ENCODE measurements at regions not wholly inside any gene's neighbourhood (a gene's known extent, or its start where the extent isn't known, plus 50 kb on each side); places are given as distances from the start of the nearest gene placed in this dataset.

GRCh38 chr5:130731839-130732238 is 433.2 kb downstream of the HINT1 start:
- Histone ChIP-seq H3K9me3 (ENCODE audit: control extremely low read depth in 1 of 5, control insufficient read depth in 4 of 5, insufficient read depth in 2 of 5, low read depth in 1 of 5, low read length in 4 of 5) (peaks cover 0 to 4% (median 0%) of the 10 kb centered on the region in 5 experiments), H3K4me3 (ENCODE audit: control insufficient read depth in 1 of 7, extremely low read depth in 1 of 7, insufficient read depth in 4 of 7, low read depth in 2 of 7, low read length in 6 of 7) (no peak overlapping the region), H3K27ac (ENCODE audit: insufficient read depth in 1 of 2, low read depth in 1 of 2, low read length in 2 of 2, poor library complexity in 1 of 2, severe bottlenecking in 2 of 2) (no peak overlapping the region), H3K27me3 (replicated peaks in 2 of 5; ENCODE audit: control insufficient read depth in 4 of 5, insufficient read depth in 5 of 5, low read length in 4 of 5) (no peaks in the 10 kb centered on the region), H3K4me1 (ENCODE audit: control extremely low read depth in 1 of 4, control insufficient read depth in 4 of 4, insufficient read depth in 4 of 4, low read length in 3 of 4) (no peaks in the 10 kb centered on the region), H3K36me3 (ENCODE audit: control insufficient read depth in 4 of 4, insufficient read depth in 4 of 4, low read length in 3 of 4) (no peaks in the 10 kb centered on the region)
- 96% methylated on average over 4 of the region's 4 CpGs for WGBS (ENCODE audit: insufficient coverage)
- DNase-seq, result no peak
- POLR2A ChIA-PET, result no interaction called here
- CTCF ChIA-PET, result no interaction called here

GRCh38 chr5:130729541-130729940 is 435.5 kb downstream of the HINT1 start:
- Histone ChIP-seq H3K36me3 (ENCODE audit: control insufficient read depth in 4 of 4, insufficient read depth in 4 of 4, low read length in 3 of 4) (no peaks in the 10 kb centered on the region), H3K27me3 (replicated peaks in 2 of 5; ENCODE audit: control insufficient read depth in 4 of 5, insufficient read depth in 5 of 5, low read length in 4 of 5) (no peaks in the 10 kb centered on the region), H3K4me3 (ENCODE audit: control insufficient read depth in 1 of 7, extremely low read depth in 1 of 7, insufficient read depth in 4 of 7, low read depth in 2 of 7, low read length in 6 of 7) (no peak overlapping the region), H3K27ac (ENCODE audit: insufficient read depth in 1 of 2, low read depth in 1 of 2, low read length in 2 of 2, poor library complexity in 1 of 2, severe bottlenecking in 2 of 2) (no peak overlapping the region), H3K4me1 (ENCODE audit: control extremely low read depth in 1 of 4, control insufficient read depth in 4 of 4, insufficient read depth in 4 of 4, low read length in 3 of 4) (no peaks in the 10 kb centered on the region), H3K9me3 (ENCODE audit: control extremely low read depth in 1 of 5, control insufficient read depth in 4 of 5, insufficient read depth in 2 of 5, low read depth in 1 of 5, low read length in 4 of 5) (peaks cover 0 to 4% (median 0%) of the 10 kb centered on the region in 5 experiments)
- POLR2A ChIA-PET, result no interaction called here
- DNase-seq, result no peak
- CTCF ChIA-PET, result no interaction called here
- 93% methylated on average over 2 of the region's 2 CpGs for WGBS (ENCODE audit: insufficient coverage)

GRCh38 chr5:130727830-130728229 is 437.2 kb downstream of the HINT1 start:
- H3K9me3 ChIP-seq (ENCODE audit: control extremely low read depth in 1 of 5, control insufficient read depth in 4 of 5, insufficient read depth in 2 of 5, low read depth in 1 of 5, low read length in 4 of 5), result peaks cover 0 to 4% (median 0%) of the 10 kb centered on the region in 5 experiments
- no peaks in the 10 kb centered on the region for H3K36me3 ChIP-seq (ENCODE audit: control insufficient read depth in 4 of 4, insufficient read depth in 4 of 4, low read length in 3 of 4)
- no peaks in the 10 kb centered on the region for H3K4me1 ChIP-seq (ENCODE audit: control extremely low read depth in 1 of 4, control insufficient read depth in 4 of 4, insufficient read depth in 4 of 4, low read length in 3 of 4)
- 100% methylated on average over 1 of the region's 1 CpG for WGBS (ENCODE audit: insufficient coverage)
- H3K27ac ChIP-seq (ENCODE audit: insufficient read depth in 1 of 2, low read depth in 1 of 2, low read length in 2 of 2, poor library complexity in 1 of 2, severe bottlenecking in 2 of 2), result no peak overlapping the region
- no peaks in the 10 kb centered on the region for H3K27me3 ChIP-seq (replicated peaks in 2 of 5; ENCODE audit: control insufficient read depth in 4 of 5, insufficient read depth in 5 of 5, low read length in 4 of 5)
- CTCF ChIA-PET, result no interaction called here
- H3K4me3 ChIP-seq (ENCODE audit: control insufficient read depth in 1 of 7, extremely low read depth in 1 of 7, insufficient read depth in 4 of 7, low read depth in 2 of 7, low read length in 6 of 7), result no peak overlapping the region
- DNase-seq, result no peak
- POLR2A ChIA-PET, result no interaction called here

GRCh38 chr5:130724658-130725057 is 440.4 kb downstream of the HINT1 start:
- CTCF ChIA-PET, result no interaction called here
- POLR2A ChIA-PET, result no interaction called here
- Histone ChIP-seq H3K4me1 (ENCODE audit: control extremely low read depth in 1 of 4, control insufficient read depth in 4 of 4, insufficient read depth in 4 of 4, low read length in 3 of 4) (no peaks in the 10 kb centered on the region), H3K27me3 (replicated peaks in 2 of 5; ENCODE audit: control insufficient read depth in 4 of 5, insufficient read depth in 5 of 5, low read length in 4 of 5) (no peaks in the 10 kb centered on the region), H3K36me3 (ENCODE audit: control insufficient read depth in 4 of 4, insufficient read depth in 4 of 4, low read length in 3 of 4) (no peaks in the 10 kb centered on the region), H3K9me3 (ENCODE audit: control extremely low read depth in 1 of 5, control insufficient read depth in 4 of 5, insufficient read depth in 2 of 5, low read depth in 1 of 5, low read length in 4 of 5) (no peaks in the 10 kb centered on the region), H3K27ac (ENCODE audit: insufficient read depth in 1 of 2, low read depth in 1 of 2, low read length in 2 of 2, poor library complexity in 1 of 2, severe bottlenecking in 2 of 2) (no peak overlapping the region), H3K4me3 (ENCODE audit: control insufficient read depth in 1 of 7, extremely low read depth in 1 of 7, insufficient read depth in 4 of 7, low read depth in 2 of 7, low read length in 6 of 7) (no peak overlapping the region)
- no peak for DNase-seq
- 100% methylated on average over 3 of the region's 5 CpGs for WGBS (ENCODE audit: insufficient coverage)

- POLR2A ChIA-PET, result no interaction called here
- CTCF ChIA-PET, result no interaction called here
- Histone ChIP-seq H3K9me3 (ENCODE audit: control extremely low read depth in 1 of 5, control insufficient read depth in 4 of 5, insufficient read depth in 2 of 5, low read depth in 1 of 5, low read length in 4 of 5) (no peaks in the 10 kb centered on the region), H3K4me1 (ENCODE audit: control extremely low read depth in 1 of 4, control insufficient read depth in 4 of 4, insufficient read depth in 4 of 4, low read length in 3 of 4) (no peaks in the 10 kb centered on the region), H3K27ac (ENCODE audit: insufficient read depth in 1 of 2, low read depth in 1 of 2, low read length in 2 of 2, poor library complexity in 1 of 2, severe bottlenecking in 2 of 2) (no peak overlapping the region), H3K27me3 (replicated peaks in 2 of 5; ENCODE audit: control insufficient read depth in 4 of 5, insufficient read depth in 5 of 5, low read length in 4 of 5) (no peaks in the 10 kb centered on the region), H3K36me3 (ENCODE audit: control insufficient read depth in 4 of 4, insufficient read depth in 4 of 4, low read length in 3 of 4) (no peaks in the 10 kb centered on the region), H3K4me3 (ENCODE audit: control insufficient read depth in 1 of 7, extremely low read depth in 1 of 7, insufficient read depth in 4 of 7, low read depth in 2 of 7, low read length in 6 of 7) (no peak overlapping the region)
- peak in 2 of 3 donors; percentile 2 to 19 for DNase-seq
- no CpG with 5 or more reads among the region's 1 CpG for WGBS (ENCODE audit: insufficient coverage)
Measured at GRCh38 chr5:130720355-130720754, 444.7 kb downstream of the HINT1 start.

- no peaks in the 10 kb centered on the region for H3K4me1 ChIP-seq (ENCODE audit: control extremely low read depth in 1 of 4, control insufficient read depth in 4 of 4, insufficient read depth in 4 of 4, low read length in 3 of 4)
- no peaks in the 10 kb centered on the region for H3K9me3 ChIP-seq (ENCODE audit: control extremely low read depth in 1 of 5, control insufficient read depth in 4 of 5, insufficient read depth in 2 of 5, low read depth in 1 of 5, low read length in 4 of 5)
- CTCF ChIA-PET, result no interaction called here
- DNase-seq, result no peak
- H3K4me3 ChIP-seq (ENCODE audit: control insufficient read depth in 1 of 7, extremely low read depth in 1 of 7, insufficient read depth in 4 of 7, low read depth in 2 of 7, low read length in 6 of 7), result no peak overlapping the region
- H3K27me3 ChIP-seq (replicated peaks in 2 of 5; ENCODE audit: control insufficient read depth in 4 of 5, insufficient read depth in 5 of 5, low read length in 4 of 5), result no peaks in the 10 kb centered on the region
- no peaks in the 10 kb centered on the region for H3K36me3 ChIP-seq (ENCODE audit: control insufficient read depth in 4 of 4, insufficient read depth in 4 of 4, low read length in 3 of 4)
- H3K27ac ChIP-seq (ENCODE audit: insufficient read depth in 1 of 2, low read depth in 1 of 2, low read length in 2 of 2, poor library complexity in 1 of 2, severe bottlenecking in 2 of 2), result no peak overlapping the region
- WGBS (ENCODE audit: insufficient coverage), result 89% methylated on average over 2 of the region's 3 CpGs
- POLR2A ChIA-PET, result no interaction called here
Measured at GRCh38 chr5:130715541-130715940, 449.5 kb downstream of the HINT1 start.

- ChIA-PET POLR2A (no interaction called here), CTCF (no interaction called here)
- no peak for DNase-seq
- no CpG with 5 or more reads among the region's 1 CpG for WGBS (ENCODE audit: insufficient coverage)
- H3K4me1 ChIP-seq (ENCODE audit: control extremely low read depth in 1 of 4, control insufficient read depth in 4 of 4, insufficient read depth in 4 of 4, low read length in 3 of 4), result no peaks in the 10 kb centered on the region
- no peaks in the 10 kb centered on the region for H3K9me3 ChIP-seq (ENCODE audit: control extremely low read depth in 1 of 5, control insufficient read depth in 4 of 5, insufficient read depth in 2 of 5, low read depth in 1 of 5, low read length in 4 of 5)
- no peaks in the 10 kb centered on the region for H3K36me3 ChIP-seq (ENCODE audit: control insufficient read depth in 4 of 4, insufficient read depth in 4 of 4, low read length in 3 of 4)
- no peak overlapping the region for H3K4me3 ChIP-seq (ENCODE audit: control insufficient read depth in 1 of 7, extremely low read depth in 1 of 7, insufficient read depth in 4 of 7, low read depth in 2 of 7, low read length in 6 of 7)
- H3K27me3 ChIP-seq (replicated peaks in 2 of 5; ENCODE audit: control insufficient read depth in 4 of 5, insufficient read depth in 5 of 5, low read length in 4 of 5), result no peaks in the 10 kb centered on the region
- no peak overlapping the region for H3K27ac ChIP-seq (ENCODE audit: insufficient read depth in 1 of 2, low read depth in 1 of 2, low read length in 2 of 2, poor library complexity in 1 of 2, severe bottlenecking in 2 of 2)
Measured at GRCh38 chr5:130714200-130714599, 450.9 kb downstream of the HINT1 start.

All from common myeloid progenitor, CD34-positive (primary cell).